NCI-H82 treated with DMSO at 0.1 percent for 48 hours (cell line): ENCODE measurements at regions not wholly inside any gene's neighbourhood (a gene's known extent, or its start where the extent isn't known, plus 50 kb on each side); places are given as distances from the start of the nearest gene placed in this dataset.

Experiments
- DNase-seq: peaks from one replicate; lab custom pipeline; 2025; ENCODE audit not compliant: unreplicated experiment; lab: John Stamatoyannopoulos, UW

- no peak for DNase-seq
These were observed 68.0 kb upstream of the ALDH1A1 start for GRCh38 chr9:73020877-73021276.

- DNase-seq: no peak
These were observed 61.2 kb upstream of the ALDH1A1 start for GRCh38 chr9:73014011-73014410.

- no peak for DNase-seq
These were observed 59.1 kb upstream of the ALDH1A1 start for GRCh38 chr9:73011956-73012355.

GRCh38 chr9:73011181-73011750 is 58.4 kb upstream of the ALDH1A1 start:
- DNase-seq: no peak

- DNase-seq: no peak
These were observed 56.9 kb upstream of the ALDH1A1 start for GRCh38 chr9:73009649-73010288.

GRCh38 chr9:73007966-73008672 is 55.3 kb upstream of the ALDH1A1 start:
- DNase-seq: no peak

- no peak for DNase-seq
These were observed 54.1 kb upstream of the ALDH1A1 start for GRCh38 chr9:73006986-73007385.
